ENCODE measurements at regions not wholly inside any gene's neighbourhood (a gene's known extent, or its start where the extent isn't known, plus 50 kb on each side); places are given as distances from the start of the nearest gene placed in this dataset.

DNA sequence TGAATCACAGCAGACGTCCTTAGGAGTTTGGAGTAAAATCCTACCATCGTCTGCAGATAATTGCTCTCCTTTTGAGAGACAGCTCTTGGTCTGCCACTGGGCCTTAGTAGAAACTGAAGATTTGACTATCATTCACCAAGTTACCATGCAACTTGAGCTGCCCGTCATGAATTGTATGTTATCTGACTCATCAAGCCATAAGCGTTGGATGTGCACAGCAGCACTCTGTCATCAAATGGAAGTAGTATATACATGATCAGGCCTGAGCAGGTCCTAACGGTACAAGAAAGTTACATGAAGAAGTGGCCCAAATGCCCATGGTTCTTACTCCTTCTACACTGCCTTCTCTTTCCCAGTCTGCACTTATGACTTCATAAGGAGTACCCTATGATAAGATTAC, 317.8 kb downstream of the GPATCH2 start:
- no peak for DNase-seq (ENCODE audit: low spot score)
- no peak for FAIRE-seq

DNA sequence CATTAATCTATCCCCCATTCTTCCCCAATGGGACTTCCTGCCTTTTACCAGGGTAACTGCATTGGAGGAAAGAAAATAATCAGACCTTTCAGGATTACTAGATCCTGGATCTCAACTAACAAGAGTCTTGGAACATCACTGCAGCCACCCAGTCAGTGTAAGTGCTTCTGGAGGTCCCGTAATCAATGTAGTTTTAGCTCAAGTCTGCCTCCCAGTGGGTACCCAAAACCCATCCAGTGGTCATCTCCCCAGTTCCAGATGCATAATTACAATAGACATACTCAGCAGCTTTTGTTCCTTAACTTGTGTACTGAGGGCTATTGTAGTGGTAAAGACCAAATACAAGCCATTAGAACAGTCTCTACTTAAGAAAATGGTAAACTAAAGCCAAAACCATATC, 319.1 kb downstream of the GPATCH2 start:
- DNase-seq (ENCODE audit: low spot score) (no peak), FAIRE-seq (no peak)

DNA sequence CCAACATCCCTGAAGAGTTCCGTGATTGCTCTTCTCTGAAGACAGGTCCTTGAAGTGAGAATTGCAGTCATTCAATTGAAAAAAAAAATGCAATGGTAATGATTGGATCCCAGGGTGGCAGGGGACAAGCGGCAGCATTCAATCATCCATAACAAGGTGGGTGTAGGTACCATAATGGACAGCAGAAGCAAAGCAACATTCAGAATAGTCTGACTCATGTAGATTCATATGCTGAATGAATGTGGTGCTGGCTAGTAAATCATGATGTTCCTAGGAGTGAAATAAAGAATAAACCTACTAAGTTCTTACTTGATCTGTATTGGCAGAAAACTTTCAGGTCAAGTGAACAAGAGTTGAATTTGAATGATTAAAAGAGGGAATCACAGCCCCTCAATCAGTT, 319.6 kb downstream of the GPATCH2 start:
- FAIRE-seq (no peak), DNase-seq (ENCODE audit: low spot score) (no peak)

DNA sequence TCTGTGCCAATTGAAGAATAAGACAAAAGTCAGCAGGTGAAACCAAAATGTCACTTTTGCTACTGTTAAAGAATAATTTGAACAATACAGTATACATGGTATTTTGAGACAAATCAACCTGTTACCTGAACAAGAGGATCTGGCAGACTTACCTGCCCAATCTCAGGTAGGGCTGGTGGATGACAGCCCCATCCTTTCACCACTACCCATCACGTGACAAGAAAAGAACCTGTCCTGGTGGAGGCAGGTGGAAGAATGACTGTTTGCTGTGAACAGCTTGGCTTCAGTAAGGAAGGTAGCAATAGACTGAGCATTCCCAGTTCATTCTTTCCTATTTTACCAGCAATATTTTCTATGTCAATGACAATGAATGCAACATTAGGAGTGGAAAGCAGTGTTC, 349.6 kb downstream of the GPATCH2 start:
- DNase-seq (ENCODE audit: low spot score) (no peak), FAIRE-seq (no peak)

DNA sequence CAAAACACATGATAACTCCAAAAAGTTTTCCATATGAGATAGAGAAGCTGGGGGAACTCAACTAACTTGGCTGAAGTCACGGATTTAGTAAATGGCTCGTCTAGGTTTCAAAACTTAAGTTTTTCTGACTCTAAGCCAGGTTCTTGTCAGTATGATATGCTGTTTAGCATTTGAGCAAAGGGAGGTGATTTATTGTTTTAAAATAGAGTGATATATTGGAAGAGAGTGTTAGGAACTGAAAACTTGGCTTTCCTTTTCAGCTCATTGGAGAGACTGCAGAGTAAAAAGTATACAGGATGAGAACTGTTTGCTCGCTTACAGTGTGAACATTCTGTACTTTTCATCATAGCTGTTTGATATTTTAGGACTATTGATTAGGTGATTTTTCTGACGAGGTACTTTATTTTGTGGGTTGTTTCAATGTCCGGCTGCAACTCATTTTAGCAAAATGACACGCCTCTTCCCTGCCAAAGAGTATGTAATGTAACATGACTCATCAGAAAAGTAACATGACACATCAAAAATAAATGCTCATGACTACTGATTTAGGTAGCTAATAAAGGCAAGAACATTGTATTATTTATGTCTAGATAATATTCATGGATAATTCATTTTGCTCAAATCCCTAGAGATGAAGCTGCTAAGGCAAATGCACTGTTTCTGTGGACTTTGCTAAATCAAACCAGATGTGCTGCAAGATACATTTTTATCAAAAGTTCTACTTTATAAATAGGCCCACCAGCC, 355.1 kb downstream of the GPATCH2 start:
- DNase-seq (ENCODE audit: low spot score) (peak; percentile 13), FAIRE-seq (no peak)

DNA sequence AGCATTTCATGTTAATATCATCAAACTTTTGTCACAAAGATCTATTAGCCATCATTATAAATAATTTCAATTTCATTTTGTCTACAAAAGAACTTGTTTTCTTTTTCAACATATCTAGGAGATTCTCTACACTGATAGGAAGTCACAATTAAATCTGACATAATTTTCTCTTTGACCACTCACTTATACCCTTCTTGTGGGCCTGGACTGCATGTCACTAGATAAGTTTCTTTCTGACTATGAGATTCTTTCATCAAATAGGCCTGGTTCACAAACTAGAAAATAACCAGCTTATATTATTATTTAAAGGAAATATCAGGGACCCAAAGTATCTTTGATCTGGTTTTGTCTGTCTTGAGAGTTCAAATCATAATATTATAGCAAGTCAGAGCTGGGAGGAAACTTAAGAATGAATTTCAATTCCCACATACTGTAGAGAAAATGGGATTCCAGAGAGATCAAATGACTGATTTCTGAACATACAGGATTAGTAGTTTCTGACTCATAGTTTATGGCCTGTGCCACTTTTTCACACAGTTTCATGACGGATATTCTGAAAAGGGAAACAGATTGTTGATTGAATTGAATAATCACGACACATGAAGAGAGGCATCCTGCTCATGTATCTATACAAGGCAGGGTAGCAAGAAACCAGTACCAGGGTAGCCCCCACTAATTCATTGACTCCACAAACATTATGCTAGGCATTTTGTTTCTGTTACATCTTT, 355.8 kb downstream of the GPATCH2 start:
- DNase-seq (ENCODE audit: low spot score): no peak
- FAIRE-seq: no peak

DNA sequence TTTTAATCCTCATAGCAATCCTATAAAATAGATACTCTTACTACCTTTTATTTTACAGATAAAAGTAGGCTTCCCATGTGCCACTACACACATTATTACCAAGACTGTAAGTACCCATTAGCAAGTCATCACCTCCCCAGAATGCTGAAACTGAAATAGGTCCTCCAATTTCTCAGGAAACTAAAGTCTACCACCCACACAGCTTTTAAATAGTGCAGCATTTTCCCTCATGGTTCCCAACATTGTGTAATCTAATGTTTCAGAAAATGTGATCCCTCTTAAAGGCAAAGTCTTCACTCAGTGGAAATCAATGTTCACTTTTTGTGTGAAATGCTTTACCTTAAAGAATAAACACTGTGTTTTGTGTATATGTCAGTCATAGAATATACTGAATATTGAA, 356.5 kb downstream of the GPATCH2 start:
- FAIRE-seq: no peak
- no peak for DNase-seq (ENCODE audit: low spot score)

DNA sequence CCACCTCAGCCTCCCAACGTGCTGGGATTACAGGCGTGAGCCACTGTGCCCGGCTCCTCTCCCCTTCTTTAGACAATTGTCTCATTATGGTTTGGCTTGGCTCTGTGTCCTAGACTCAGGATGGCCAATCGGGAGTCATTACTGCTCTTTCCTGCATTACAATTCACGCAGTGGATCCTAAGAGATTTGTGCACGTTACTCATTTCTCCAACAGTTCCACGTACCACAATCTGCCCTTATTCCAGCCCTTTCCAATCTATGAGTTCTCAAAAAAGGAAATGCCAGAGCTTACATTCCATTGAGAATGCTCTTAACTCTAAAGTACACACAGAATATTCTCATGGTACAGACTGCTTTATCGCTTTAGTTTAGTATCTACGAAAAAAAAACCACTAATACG, 357.0 kb downstream of the GPATCH2 start:
- DNase-seq (ENCODE audit: low spot score): no peak
- FAIRE-seq: no peak

DNA sequence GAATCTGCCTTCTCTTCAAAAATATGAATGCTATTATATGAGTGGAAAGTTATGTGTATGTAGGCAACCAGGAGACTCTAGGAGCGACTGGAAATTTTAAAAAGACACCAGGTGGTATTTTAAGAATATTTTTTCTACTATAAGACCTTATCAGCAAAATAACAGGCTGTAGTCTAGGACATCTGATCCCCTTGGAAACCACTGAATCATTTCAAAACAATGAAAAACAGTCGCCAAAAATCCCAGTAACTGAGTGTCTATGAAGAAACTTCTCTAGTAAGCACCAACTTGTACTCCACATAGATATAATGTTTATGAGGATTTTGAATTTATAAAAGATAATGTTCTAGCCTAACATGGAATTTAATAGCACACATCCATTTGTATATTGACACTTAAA, 358.5 kb downstream of the GPATCH2 start:
- no peak for DNase-seq (ENCODE audit: low spot score)
- no peak for FAIRE-seq

DNA sequence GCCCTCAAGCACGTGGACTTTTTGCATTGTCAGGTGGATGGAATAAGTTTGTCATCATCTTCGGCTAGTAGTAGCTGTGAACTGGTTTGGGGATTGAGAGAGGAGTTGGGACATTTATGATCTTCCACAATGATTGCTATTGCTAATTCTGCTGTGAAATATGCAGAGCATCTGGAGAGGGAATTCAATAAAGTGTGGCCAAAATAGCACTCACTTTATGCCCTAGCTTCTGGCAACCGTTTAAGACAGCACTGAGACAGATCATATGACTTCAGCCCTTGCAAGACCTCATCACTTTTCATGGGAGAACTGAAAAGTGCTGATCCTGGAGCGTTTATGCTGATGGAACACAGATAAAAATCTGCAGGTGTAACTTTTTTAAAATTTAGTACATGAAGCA, 360.8 kb downstream of the GPATCH2 start:
- DNase-seq (ENCODE audit: low spot score): no peak
- no peak for FAIRE-seq

DNA sequence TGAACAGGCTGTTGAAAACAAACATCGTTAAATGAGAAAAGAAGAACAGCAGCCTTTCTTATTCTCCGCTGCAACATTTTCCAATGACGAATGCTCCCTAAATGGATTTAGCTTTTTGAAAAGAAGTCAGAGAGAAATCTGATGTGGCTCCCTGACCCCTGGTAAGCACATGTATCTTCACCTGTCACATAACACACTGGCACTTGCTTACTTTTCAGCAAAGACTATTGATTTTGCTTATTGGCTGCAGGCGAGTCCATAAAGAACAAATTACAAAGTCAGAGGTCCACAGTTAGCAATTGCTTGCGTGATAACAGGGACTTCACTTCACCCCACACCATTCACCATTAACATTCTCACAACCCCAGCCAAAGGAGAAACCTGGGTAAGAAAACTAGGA, 362.8 kb downstream of the GPATCH2 start:
- FAIRE-seq: no peak

DNA sequence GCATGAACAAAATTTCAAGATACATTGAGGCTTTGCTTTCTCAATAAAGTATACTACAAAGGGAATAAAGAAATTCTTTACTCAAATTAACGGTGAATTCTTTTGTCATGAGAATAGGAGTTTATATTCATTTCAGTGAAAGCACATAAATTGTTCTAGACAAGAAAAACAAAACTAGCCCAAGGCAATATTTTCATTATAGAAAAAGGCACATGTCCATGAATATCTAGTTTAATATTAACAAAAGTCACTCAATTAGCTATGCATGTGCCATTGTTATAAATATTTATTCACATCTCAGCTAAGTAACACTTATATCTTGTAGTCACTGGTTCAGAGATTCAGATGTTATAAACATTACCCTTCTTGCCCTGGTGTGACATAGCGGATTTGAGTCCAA, 369.3 kb downstream of the GPATCH2 start:
- FAIRE-seq (no peak), DNase-seq (ENCODE audit: low spot score) (no peak)

More for the DNA sequence above, 362.8 kb downstream of the GPATCH2 start:
- no peak for DNase-seq (ENCODE audit: low spot score)

DNA sequence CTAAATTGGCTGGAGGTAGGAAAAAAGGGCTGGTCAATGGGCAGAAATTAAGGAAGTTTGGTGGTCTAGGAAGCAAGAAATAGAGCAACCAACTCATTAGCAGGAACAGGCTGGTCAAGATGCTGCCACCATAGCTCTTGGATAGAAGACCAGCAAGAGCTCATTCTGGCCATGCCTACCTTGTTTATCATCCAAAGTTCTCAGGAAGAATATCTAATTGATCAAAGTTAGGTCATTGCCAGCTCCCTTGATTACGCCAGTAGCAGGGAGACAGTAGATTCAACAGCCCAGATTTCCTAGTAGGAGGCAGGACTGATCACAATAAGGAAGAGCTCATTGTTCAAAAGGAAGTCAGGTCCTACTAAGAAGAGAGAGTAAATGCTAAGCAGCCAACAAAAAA, 370.2 kb downstream of the GPATCH2 start:
- FAIRE-seq: no peak
- DNase-seq (ENCODE audit: low spot score): no peak

DNA sequence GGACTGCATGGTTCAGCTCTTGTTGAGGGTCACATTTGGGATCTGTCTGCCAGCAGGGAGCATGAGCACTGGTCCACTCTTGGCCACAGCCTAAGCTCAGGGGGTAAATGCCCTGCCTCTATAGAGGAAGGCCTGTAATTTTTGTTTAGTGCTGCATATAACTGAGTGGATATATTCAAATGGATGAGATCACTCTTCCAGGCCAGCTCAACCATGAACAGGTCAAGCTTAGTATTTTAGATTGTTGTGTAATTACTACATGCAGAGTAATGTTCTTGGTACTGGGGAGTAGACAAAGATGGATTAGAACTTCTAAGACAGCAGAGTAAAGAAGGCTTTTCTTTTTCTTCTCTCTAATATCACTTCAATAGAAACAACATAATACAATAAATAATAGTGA, 376.9 kb downstream of the GPATCH2 start:
- no peak for DNase-seq (ENCODE audit: low spot score)
- FAIRE-seq: no peak

DNA sequence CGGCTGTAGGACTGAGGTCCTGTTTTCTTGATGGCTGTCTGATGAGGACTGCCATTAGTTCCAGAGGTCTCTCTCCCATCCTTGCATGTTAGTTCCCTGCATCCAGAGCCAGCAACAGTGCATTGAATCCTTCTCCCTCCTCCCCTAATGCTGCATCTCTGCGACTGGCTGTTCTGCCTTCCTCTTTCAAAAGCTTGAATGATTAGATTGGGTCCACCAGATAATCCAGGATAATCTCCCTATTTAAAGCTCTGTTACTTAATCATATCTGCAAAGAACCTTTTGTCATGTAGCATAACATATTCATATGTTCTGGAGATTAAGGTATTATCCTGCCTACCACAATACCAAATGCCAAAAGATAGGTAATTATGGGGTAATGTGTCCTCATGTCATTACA, 377.5 kb downstream of the GPATCH2 start:
- no peak for FAIRE-seq

DNA sequence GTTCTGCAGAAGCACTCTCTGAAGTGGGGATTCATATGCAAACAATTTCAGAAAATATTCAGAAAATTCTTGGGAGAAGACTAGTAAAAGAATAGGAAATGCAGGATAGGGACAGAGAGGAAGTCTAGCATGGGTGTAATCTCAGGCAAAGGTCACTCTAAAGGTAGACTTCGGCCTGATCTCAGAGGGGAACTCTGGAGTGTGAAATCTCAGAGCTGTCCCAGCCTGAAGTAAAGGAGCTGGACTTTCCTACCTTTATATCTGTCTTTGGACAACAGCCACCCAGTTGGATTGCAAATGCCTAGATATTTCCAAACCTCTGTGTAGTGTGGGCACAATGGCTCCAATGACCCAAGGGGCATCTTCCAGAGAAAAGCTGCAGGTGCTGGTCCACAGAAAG, 379.8 kb downstream of the GPATCH2 start:
- DNase-seq (ENCODE audit: low spot score) (no peak), FAIRE-seq (no peak)

More for the DNA sequence above, 377.5 kb downstream of the GPATCH2 start:
- DNase-seq (ENCODE audit: low spot score): no peak

DNA sequence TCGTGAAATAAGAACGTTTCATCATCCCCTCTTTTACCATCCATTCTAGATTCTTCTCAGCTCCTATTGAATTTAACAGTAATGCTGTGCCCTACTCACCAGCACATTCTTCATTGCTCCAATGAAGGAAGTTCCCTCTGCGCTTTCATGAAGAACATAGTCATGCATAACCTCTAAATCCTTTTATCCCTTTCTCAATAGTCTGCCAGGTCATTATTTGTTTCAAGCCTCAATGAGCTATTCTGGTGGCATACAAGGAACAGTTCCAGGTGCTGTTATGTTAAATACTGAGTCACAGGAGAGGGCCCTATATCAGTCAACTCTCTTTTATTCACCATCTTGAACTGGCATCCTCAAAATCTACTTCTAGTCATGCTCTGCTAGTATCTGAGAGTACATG, 381.0 kb downstream of the GPATCH2 start:
- no peak for FAIRE-seq

DNA sequence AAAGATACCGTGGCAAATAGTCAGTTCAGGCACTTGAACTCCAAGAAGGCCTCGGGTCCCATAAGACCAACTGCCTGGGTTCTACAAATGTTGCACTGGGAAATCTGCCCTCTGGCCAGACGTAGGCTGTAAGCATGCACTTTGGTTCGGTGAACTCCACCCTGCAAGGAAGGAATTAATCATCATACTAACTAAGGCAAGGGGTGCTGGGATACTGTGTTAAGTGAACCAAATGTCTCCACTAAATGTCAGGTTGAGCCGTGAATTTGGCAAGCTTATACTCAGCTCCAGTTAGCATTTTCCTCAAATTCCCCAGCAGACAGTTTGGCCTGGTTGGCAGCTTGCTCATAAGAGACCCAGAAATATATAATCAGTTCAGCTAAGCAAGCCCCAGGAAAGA, 385.9 kb downstream of the GPATCH2 start:
- DNase-seq (ENCODE audit: low spot score): no peak
- FAIRE-seq: no peak

More for the DNA sequence above, 381.0 kb downstream of the GPATCH2 start:
- DNase-seq (ENCODE audit: low spot score): no peak

DNA sequence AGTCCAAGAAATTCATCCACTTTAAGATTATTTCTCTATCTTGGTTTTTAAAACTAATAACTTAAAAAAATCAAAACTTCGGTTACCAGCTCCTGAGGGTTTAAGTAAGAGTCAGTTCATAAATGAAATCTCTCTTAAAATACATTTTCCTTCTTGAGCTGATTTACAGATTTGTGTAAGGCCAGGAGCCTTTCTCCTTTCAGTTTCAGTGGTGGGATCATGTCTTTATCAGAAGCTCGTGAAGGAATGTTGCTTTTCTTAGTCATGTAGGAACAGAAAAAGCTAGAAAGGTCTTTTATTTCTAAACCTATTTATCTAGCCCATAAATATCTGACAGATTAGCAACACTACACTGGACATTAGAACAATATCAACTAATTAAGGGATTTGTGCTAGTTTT, 390.2 kb downstream of the GPATCH2 start:
- no peak for DNase-seq (ENCODE audit: low spot score)
- FAIRE-seq: no peak

DNA sequence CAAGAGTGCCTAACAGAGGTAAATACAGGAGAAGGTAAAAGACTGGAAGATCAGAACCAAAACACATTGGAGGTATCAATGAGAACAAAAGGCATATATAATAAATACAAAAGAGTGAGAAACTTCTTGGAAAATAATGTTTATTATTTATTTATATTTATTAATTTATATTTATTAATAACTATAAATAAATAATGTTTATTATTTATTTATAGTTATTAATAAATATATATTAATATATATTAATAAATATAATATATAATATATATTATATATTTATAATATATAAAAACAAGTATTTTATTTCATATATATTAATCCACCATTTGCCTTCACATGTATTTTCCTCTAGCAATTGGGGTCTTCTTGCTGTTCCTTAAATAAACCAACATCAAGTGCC, 391.9 kb downstream of the GPATCH2 start:
- FAIRE-seq (no peak), DNase-seq (ENCODE audit: low spot score) (no peak)

DNA sequence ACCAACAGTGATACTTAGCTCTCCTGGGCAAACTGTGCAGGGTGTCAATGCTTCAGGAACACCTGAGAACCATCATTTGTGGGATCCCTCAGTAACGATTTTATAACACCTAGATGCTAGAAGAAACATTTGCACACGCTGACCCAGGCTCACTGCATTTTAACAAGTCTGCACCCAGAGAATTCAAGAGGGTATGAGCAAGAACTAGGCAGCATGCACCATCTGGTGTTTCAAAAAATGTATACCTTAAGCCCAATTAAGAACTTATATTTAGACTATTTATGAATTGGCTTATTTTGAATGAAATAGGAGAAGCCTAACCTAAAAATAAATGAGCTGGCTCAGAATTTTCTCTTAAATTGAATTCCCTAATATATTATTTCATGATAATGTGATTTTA, 400.5 kb downstream of the GPATCH2 start:
- no peak for FAIRE-seq
- no peak for DNase-seq (ENCODE audit: low spot score)

DNA sequence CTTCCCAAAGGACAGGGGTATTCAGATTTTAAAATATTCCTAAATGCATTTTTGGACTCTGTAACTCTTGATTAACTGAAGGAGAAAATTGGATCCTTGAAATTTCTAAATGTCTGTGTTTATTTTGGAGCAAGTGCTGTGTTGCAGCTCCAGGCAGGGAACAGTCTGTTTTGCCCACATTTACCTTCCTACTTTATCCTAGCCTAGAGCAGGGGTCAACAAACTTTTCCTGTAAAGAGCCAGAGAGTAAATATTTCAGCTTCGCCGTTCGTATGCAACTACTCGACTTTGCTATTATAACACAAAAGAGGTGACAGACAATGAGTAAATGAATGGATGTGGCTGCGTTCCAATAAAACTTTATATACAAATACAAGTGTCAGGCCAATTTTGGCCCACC, 402.2 kb downstream of the GPATCH2 start:
- DNase-seq (ENCODE audit: low spot score): no peak
- FAIRE-seq: no peak

DNA sequence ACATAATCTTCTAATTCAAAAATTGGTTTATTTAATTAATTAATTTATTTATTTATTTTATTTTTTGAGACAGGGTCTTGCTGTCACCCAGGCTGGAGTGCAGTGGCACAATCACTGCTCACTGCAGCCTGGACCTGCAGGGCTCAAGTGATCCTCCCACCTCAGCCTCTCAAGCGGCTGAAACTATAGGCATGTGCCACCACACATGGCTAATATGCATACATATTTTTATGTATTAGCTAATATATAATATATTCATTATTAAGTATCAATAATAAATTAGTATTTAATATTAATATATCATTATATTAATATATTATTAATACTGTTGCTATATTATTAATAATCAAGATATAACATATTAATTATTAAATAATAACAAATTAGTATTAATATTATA, 406.7 kb downstream of the GPATCH2 start:
- FAIRE-seq: no peak
- DNase-seq (ENCODE audit: low spot score): no peak
